H9 (cell line): ENCODE measurements at regions not wholly inside any gene's neighbourhood (a gene's known extent, or its start where the extent isn't known, plus 50 kb on each side); places are given as distances from the start of the nearest gene placed in this dataset.
A peak's percentile ranks its signal among the peaks of the same experiment; 100 is the strongest.

Source experiments
- DNase-seq: peaks from one replicate; pipeline ENCODE4 v3.0.0-alpha.2; 2017
- H2AFZ ChIP-seq: one replicate; pipeline ENCODE4 v1.6.1; 2013; ENCODE audit warnings: mild to moderate bottlenecking, low read length, control low read depth, moderate library complexity
- H2AK5ac ChIP-seq: 2 replicates; pipeline ENCODE4 v1.6.1; 2013; ENCODE audit warnings: low read length, control low read depth, mixed read lengths; ENCODE audit not compliant: insufficient read length
- H2BK120ac ChIP-seq: one replicate; pipeline ENCODE4 v1.6.1; 2013; ENCODE audit warnings: low read depth, mild to moderate bottlenecking, low read length, control low read depth, inconsistent platforms; ENCODE audit not compliant: poor library complexity, severe bottlenecking
- H2BK12ac ChIP-seq: 2 replicates; pipeline ENCODE4 v1.6.1; 2013; ENCODE audit warnings: low read length, control low read depth, mixed read lengths, low read depth; ENCODE audit not compliant: insufficient read length
- H2BK15ac ChIP-seq: 2 replicates; pipeline ENCODE4 v1.6.1; 2013; ENCODE audit warnings: low read depth, low read length, control low read depth
- H2BK20ac ChIP-seq: one replicate; pipeline ENCODE4 v1.6.1; 2013; ENCODE audit warnings: low read depth, mild to moderate bottlenecking, low read length, control low read depth, inconsistent platforms; ENCODE audit not compliant: poor library complexity, severe bottlenecking
- H2BK5ac ChIP-seq: 2 replicates; pipeline ENCODE4 v1.6.1; 2013; ENCODE audit warnings: low read length, control low read depth, mixed read lengths; ENCODE audit not compliant: insufficient read length
- H3K14ac ChIP-seq: 2 replicates; pipeline ENCODE4 v1.6.1; 2013; ENCODE audit warnings: low read length, control low read depth; ENCODE audit not compliant: insufficient read depth
- H3K18ac ChIP-seq: 2 replicates; pipeline ENCODE4 v1.6.1; 2013; ENCODE audit warnings: low read depth, mild to moderate bottlenecking, mixed read lengths, low read length, control low read depth; ENCODE audit not compliant: insufficient read length
- H3K23ac ChIP-seq: 2 replicates; pipeline ENCODE4 v1.6.1; 2013; ENCODE audit warnings: low read length, control low read depth, mixed read lengths, low read depth; ENCODE audit not compliant: insufficient read length
- H3K23me2 ChIP-seq: 2 replicates; pipeline ENCODE4 v1.6.1; 2013; ENCODE audit warnings: low read depth, mild to moderate bottlenecking, mixed read lengths, low read length, control low read depth; ENCODE audit not compliant: insufficient read length, poor library complexity, severe bottlenecking
- H3K27ac ChIP-seq: 2 replicates; pipeline ENCODE4 v1.5.1; 2013; ENCODE audit warnings: low read length, control low read depth, mixed read lengths, low read depth; ENCODE audit not compliant: insufficient read length
- H3K27me3 ChIP-seq: 2 replicates; pipeline ENCODE4 v1.6.1; 2013; ENCODE audit warnings: low read length, control low read depth, inconsistent platforms; ENCODE audit not compliant: insufficient read depth
- H3K4ac ChIP-seq: 2 replicates; pipeline ENCODE4 v1.6.1; 2013; ENCODE audit warnings: low read depth, mild to moderate bottlenecking, control low read depth, inconsistent platforms, low read length, moderate library complexity
- H3K4me1 ChIP-seq: 2 replicates; pipeline ENCODE4 v1.6.1; 2013; ENCODE audit warnings: low read length, control low read depth, inconsistent platforms; ENCODE audit not compliant: insufficient read depth
- H3K4me2 ChIP-seq: 2 replicates; pipeline ENCODE4 v1.6.1; 2013; ENCODE audit warnings: low read length, control low read depth, mixed read lengths; ENCODE audit not compliant: insufficient read length, insufficient read depth
- H3K56ac ChIP-seq: 2 replicates; pipeline ENCODE4 v1.6.1; 2013; ENCODE audit warnings: low read depth, mild to moderate bottlenecking, mixed read lengths, low read length, control low read depth; ENCODE audit not compliant: insufficient read length
- H3K79me1 ChIP-seq: 2 replicates; pipeline ENCODE4 v1.6.1; 2013; ENCODE audit warnings: low read depth, mild to moderate bottlenecking, moderate library complexity, low read length, control low read depth, inconsistent platforms; ENCODE audit not compliant: insufficient read depth, poor library complexity, severe bottlenecking
- H3K79me2 ChIP-seq: 2 replicates; pipeline ENCODE4 v1.6.1; 2013; ENCODE audit warnings: low read length, control low read depth, inconsistent platforms; ENCODE audit not compliant: insufficient read depth
- H3K9ac ChIP-seq: 2 replicates; pipeline ENCODE4 v1.6.1; 2013; ENCODE audit warnings: low read length, control low read depth, mixed read lengths; ENCODE audit not compliant: insufficient read length; ENCODE audit errors: extremely low read depth
- H3K9me3 ChIP-seq: one replicate; pipeline ENCODE4 v1.6.1; 2013; ENCODE audit warnings: low read depth, low read length, inconsistent platforms; ENCODE audit not compliant: control insufficient read depth
- H3T11ph ChIP-seq: one replicate; pipeline ENCODE4 v1.6.1; 2013; ENCODE audit warnings: mild to moderate bottlenecking, low read length, control low read depth, inconsistent platforms
- H4K20me1 ChIP-seq: one replicate; pipeline ENCODE4 v1.6.1; 2013; ENCODE audit not compliant: control insufficient read depth, insufficient read length, insufficient read depth
- H4K5ac ChIP-seq: 2 replicates; pipeline ENCODE4 v1.6.1; 2013; ENCODE audit warnings: low read depth, mild to moderate bottlenecking, mixed read lengths, low read length, control low read depth; ENCODE audit not compliant: insufficient read length
- H4K8ac ChIP-seq: replicated peaks from 2 replicates; pipeline ENCODE4 v1.6.1; 2013; ENCODE audit warnings: low read length, control low read depth, mixed read lengths, low read depth; ENCODE audit not compliant: insufficient read length
- H4K91ac ChIP-seq: 2 replicates; pipeline ENCODE4 v1.6.1; 2013; ENCODE audit warnings: low read depth, mild to moderate bottlenecking, moderate library complexity, mixed read lengths, low read length, control low read depth; ENCODE audit not compliant: insufficient read length
- H3K27ac Mint-ChIP-seq, 3 experiments: 2 replicates in 2 of 3; 3 replicates in 1 of 3; pipeline ENCODE4 v1.8.0; 2020 to 2021; ENCODE audit warnings: mixed read lengths in 3 of 3, mild to moderate bottlenecking in 1 of 3, moderate library complexity in 1 of 3
- H3K27me3 Mint-ChIP-seq: 2 replicates; pipeline ENCODE4 v1.8.0; 2021; ENCODE audit warnings: low read depth, mild to moderate bottlenecking, moderate library complexity, mixed read lengths
- H3K36me3 Mint-ChIP-seq, 3 experiments: 2 replicates in 2 of 3; 3 replicates in 1 of 3; pipeline ENCODE4 v1.8.0; 2020 to 2021; ENCODE audit warnings: low read depth in 3 of 3, mixed read lengths in 3 of 3; ENCODE audit not compliant: insufficient read depth in 1 of 3
- H3K4me1 Mint-ChIP-seq, 2 experiments: 2 replicates each; pipeline ENCODE4 v1.8.0; 2020; ENCODE audit warnings: mixed read lengths in 2 of 2
- H3K4me3 Mint-ChIP-seq, 2 experiments: 2 replicates in 1 of 2; 3 replicates in 1 of 2; pipeline ENCODE4 v1.8.0; 2020 to 2021; ENCODE audit warnings: mild to moderate bottlenecking in 2 of 2, mixed read lengths in 2 of 2, moderate library complexity in 1 of 2
- H3K9me3 Mint-ChIP-seq, 2 experiments: 2 replicates in 1 of 2; 3 replicates in 1 of 2; pipeline ENCODE4 v1.8.0; 2020; ENCODE audit warnings: mild to moderate bottlenecking in 2 of 2, mixed read lengths in 2 of 2, moderate library complexity in 1 of 2
- WGBS: extraction: QIAGEN DNeasy Blood & Tissue Kit; methylation state at CpG from one replicate; pipeline ENCODE4 v1.1.7; 2013; ENCODE audit warnings: missing lambda C conversion rate, low lambda C conversion rate, mixed read lengths; ENCODE audit not compliant: insufficient read length; ENCODE audit errors: extremely low coverage; 5-methylcytosine and 5-hydroxymethylcytosine counted together
- TF ChIP-seq, protein P1 (sequence below): fragments of 200-600 bp; sonication (generic); conservative IDR thresholded peaks from 3 replicates; pipeline ENCODE4 v1.8.0; 2021; ENCODE audit warnings: antibody characterized with exemption, mild to moderate bottlenecking

DNA sequence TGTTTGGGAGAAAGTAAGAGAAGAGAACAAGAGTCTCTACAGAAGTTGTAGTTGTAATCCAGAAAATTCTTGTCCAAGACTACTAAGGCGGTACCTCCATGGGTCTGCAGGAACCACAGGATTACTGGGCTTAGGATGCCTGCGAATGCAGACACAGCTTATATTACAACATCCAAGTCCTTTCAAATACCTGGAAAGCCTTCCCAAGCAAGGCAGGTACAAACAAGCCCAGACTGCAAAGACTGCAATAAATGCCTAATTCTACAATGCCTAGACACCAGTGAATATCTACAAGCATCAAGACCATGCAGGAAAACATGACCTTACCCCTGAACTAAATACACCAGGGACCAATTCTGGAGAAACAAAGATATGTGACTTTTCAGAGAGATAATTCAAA is 178.2 kb downstream of the ARL4A start:
- Histone ChIP-seq H3K27ac (no peak overlapping the region), H3K4ac (no peak overlapping the region), H2BK120ac (no peak overlapping the region), H2AK5ac (no peak overlapping the region), H3K9me3 (no peaks in the 10 kb centered on the region), H4K20me1 (no peaks in the 10 kb centered on the region), H3K4me1 (no peaks in the 10 kb centered on the region), H4K91ac (no peak overlapping the region), H3K56ac (no peak overlapping the region), H3K27me3 (no peaks in the 10 kb centered on the region), H3K14ac (no peak overlapping the region), H3K79me2 (no peaks in the 10 kb centered on the region), H3K23ac (no peak overlapping the region), H4K8ac (no peak overlapping the region), H2BK5ac (no peak overlapping the region), H3K18ac (no peak overlapping the region), H2AFZ (no peak overlapping the region), H4K5ac (no peak overlapping the region), H2BK15ac (no peak overlapping the region), H2BK12ac (no peak overlapping the region), H3K79me1 (no peaks in the 10 kb centered on the region), H2BK20ac (no peak overlapping the region), H3T11ph (no peak overlapping the region), H3K23me2 (no peaks in the 10 kb centered on the region), H3K4me2 (no peak overlapping the region), H3K9ac (no peak overlapping the region)
- no peaks in the 10 kb centered on the region for H3K9me3 Mint-ChIP-seq
- peaks cover 7 to 9% of the 10 kb centered on the region in 2 experiments for H3K4me1 Mint-ChIP-seq
- H3K36me3 Mint-ChIP-seq: no peaks in the 10 kb centered on the region
- no CpG with 5 or more reads among the region's 2 CpGs for WGBS
- TF ChIP-seq, protein P1, sequence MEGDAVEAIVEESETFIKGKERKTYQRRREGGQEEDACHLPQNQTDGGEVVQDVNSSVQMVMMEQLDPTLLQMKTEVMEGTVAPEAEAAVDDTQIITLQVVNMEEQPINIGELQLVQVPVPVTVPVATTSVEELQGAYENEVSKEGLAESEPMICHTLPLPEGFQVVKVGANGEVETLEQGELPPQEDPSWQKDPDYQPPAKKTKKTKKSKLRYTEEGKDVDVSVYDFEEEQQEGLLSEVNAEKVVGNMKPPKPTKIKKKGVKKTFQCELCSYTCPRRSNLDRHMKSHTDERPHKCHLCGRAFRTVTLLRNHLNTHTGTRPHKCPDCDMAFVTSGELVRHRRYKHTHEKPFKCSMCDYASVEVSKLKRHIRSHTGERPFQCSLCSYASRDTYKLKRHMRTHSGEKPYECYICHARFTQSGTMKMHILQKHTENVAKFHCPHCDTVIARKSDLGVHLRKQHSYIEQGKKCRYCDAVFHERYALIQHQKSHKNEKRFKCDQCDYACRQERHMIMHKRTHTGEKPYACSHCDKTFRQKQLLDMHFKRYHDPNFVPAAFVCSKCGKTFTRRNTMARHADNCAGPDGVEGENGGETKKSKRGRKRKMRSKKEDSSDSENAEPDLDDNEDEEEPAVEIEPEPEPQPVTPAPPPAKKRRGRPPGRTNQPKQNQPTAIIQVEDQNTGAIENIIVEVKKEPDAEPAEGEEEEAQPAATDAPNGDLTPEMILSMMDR: no peak
- no peaks in the 10 kb centered on the region for H3K27me3 Mint-ChIP-seq
- H3K27ac Mint-ChIP-seq: peak overlapping the region in 1 of 3 experiments; percentile 76; a peak in 1 of 7 replicates
- no peak for DNase-seq
- no peak overlapping the region for H3K4me3 Mint-ChIP-seq
